ENCODE measurements at regions not wholly inside any gene's neighbourhood (a gene's known extent, or its start where the extent isn't known, plus 50 kb on each side); places are given as distances from the start of the nearest gene placed in this dataset.

DNA sequence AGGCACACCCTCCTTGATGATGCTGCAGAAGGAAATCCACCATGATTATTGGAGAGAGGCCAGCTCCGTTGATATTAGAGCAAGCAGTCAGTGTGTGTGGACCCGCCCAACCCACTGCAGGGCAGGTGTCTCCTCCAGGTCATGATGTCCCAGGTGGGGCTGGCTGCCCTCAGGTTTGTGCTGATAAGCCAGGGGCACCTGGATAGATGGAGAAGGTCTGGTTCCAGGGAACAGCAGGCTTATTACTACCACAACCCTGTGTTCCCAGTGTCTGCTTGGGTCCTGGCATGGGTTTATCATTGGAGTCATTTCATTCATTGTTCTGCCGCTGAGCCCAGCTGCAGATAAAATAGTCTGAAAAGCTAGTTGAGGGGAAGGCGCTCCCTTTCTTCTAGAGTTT, 181.1 kb upstream of the NECTIN1 start:
- FAIRE-seq (no peak), DNase-seq (peak; percentile 72 to 98)
- peaks cover 0 to 8% of the 10 kb centered on the region in 2 donors for H3K9me3 ChIP-seq (ENCODE audit: control insufficient read depth in 2 of 2, insufficient read depth in 1 of 2, low read depth in 1 of 2, low read length in 1 of 2)
- H3K36me3 ChIP-seq (ENCODE audit: control insufficient read depth in 3 of 3, insufficient read depth in 2 of 3, low read depth in 1 of 3, low read length in 3 of 3): no peaks in the 10 kb centered on the region
- H3K27me3 ChIP-seq (ENCODE audit: control insufficient read depth in 3 of 3, insufficient read depth in 3 of 3, low read length in 3 of 3): no peaks in the 10 kb centered on the region
- H3K27ac ChIP-seq (ENCODE audit: low read depth in 1 of 3, low read length in 2 of 3): peak overlapping the region; percentile 5 to 71 (median 32)
- peaks cover 0 to 60% (median 8%) of the 10 kb centered on the region in 3 donors for H3K4me1 ChIP-seq (ENCODE audit: control insufficient read depth in 3 of 3, insufficient read depth in 2 of 3, low read depth in 1 of 3, low read length in 2 of 3)
- H3K4me3 ChIP-seq (ENCODE audit: low read depth in 1 of 3, low read length in 3 of 3): no peak overlapping the region
- WGBS, 3 donors: 8 to 58% (median 30%) methylated on average over 4 of the region's 4 CpGs

DNA sequence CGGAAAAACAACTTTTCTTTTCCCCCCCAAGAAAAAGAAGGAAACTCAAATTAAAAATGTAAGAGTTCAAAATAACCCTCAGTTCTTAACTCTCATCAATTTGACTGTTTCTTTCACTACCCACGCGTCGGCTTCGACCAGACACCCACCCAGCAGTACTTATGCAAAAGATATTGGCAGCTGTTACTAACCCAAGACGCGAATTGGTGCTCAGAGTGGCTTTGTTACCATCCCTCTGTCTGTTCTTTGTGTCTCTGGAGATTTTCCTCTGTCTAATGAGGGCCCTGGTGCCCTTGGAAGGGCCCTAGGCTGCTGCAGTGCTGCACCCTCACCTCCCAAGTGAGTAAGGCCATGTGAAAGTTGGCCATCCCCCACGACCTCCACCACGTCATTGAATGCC, 180.5 kb upstream of the NECTIN1 start:
- H3K27me3 ChIP-seq (ENCODE audit: control insufficient read depth in 3 of 3, insufficient read depth in 3 of 3, low read length in 3 of 3): no peaks in the 10 kb centered on the region
- DNase-seq (no peak), FAIRE-seq (no peak)
- peaks cover 0 to 2% of the 10 kb centered on the region in 2 donors for H3K9me3 ChIP-seq (ENCODE audit: control insufficient read depth in 2 of 2, insufficient read depth in 1 of 2, low read depth in 1 of 2, low read length in 1 of 2)
- peak overlapping the region; percentile 32 to 93 (median 36) for H3K27ac ChIP-seq (ENCODE audit: low read depth in 1 of 3, low read length in 2 of 3)
- H3K4me3 ChIP-seq (ENCODE audit: low read depth in 1 of 3, low read length in 3 of 3): no peak overlapping the region
- peaks cover 0 to 66% (median 11%) of the 10 kb centered on the region in 3 donors for H3K4me1 ChIP-seq (ENCODE audit: control insufficient read depth in 3 of 3, insufficient read depth in 2 of 3, low read depth in 1 of 3, low read length in 2 of 3)
- 65 to 77% (median 65%) methylated on average over 9 of the region's 9 CpGs for WGBS, 3 donors
- H3K36me3 ChIP-seq (ENCODE audit: control insufficient read depth in 3 of 3, insufficient read depth in 2 of 3, low read depth in 1 of 3, low read length in 3 of 3): no peaks in the 10 kb centered on the region

DNA sequence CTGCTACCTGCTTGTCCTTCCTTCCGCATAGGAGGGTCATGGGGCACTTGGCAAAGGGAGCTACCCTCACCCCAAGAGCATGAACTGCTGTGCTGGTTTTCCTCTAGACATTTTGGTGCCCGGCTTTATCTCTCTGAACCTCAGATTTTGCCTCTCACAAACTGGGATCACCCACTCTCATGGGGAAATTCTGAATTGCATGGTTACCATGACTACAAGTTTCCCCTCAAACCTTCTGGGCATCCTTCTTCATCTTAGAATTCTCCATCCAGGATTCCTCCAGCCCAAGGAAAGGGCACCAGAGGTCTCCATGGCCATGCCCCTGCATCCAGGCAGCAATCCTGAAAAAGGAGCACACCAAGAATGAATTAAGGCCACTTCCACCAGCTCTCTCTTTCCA, 180.1 kb upstream of the NECTIN1 start:
- 10 to 33% (median 25%) methylated on average over 2 of the region's 2 CpGs for WGBS, 3 donors
- FAIRE-seq (no peak), DNase-seq (no peak)
- peaks cover 0 to 70% (median 13%) of the 10 kb centered on the region in 3 donors for H3K4me1 ChIP-seq (ENCODE audit: control insufficient read depth in 3 of 3, insufficient read depth in 2 of 3, low read depth in 1 of 3, low read length in 2 of 3)
- H3K27me3 ChIP-seq (ENCODE audit: control insufficient read depth in 3 of 3, insufficient read depth in 3 of 3, low read length in 3 of 3): no peaks in the 10 kb centered on the region
- H3K4me3 ChIP-seq (ENCODE audit: low read depth in 1 of 3, low read length in 3 of 3): no peak overlapping the region
- H3K9me3 ChIP-seq (ENCODE audit: control insufficient read depth in 2 of 2, insufficient read depth in 1 of 2, low read depth in 1 of 2, low read length in 1 of 2): no peaks in the 10 kb centered on the region
- peak overlapping the region in 2 of 3 donors; percentile 78 to 93 for H3K27ac ChIP-seq (ENCODE audit: low read depth in 1 of 3, low read length in 2 of 3)
- no peaks in the 10 kb centered on the region for H3K36me3 ChIP-seq (ENCODE audit: control insufficient read depth in 3 of 3, insufficient read depth in 2 of 3, low read depth in 1 of 3, low read length in 3 of 3)

DNA sequence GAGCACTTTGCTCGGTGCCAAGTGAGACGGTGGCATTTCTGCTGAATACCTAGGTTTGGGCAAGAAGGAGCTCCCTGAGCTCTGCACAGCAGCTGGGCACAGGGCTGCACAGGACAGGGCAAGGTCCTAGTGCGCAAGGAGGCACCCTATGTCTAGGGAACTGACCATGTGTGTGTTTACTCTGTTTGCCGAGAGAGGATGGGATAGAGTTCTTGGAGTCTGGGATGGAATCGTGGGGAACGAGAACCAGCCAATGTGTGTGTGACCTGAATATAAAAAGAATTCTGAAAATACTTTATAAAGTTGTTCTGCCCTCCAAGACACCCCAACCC, 179.5 kb upstream of the NECTIN1 start:
- Histone ChIP-seq H3K9me3 (ENCODE audit: control insufficient read depth in 2 of 2, insufficient read depth in 1 of 2, low read depth in 1 of 2, low read length in 1 of 2) (no peaks in the 10 kb centered on the region), H3K27ac (ENCODE audit: low read depth in 1 of 3, low read length in 2 of 3) (peak overlapping the region; percentile 52 to 93 (median 78)), H3K4me1 (ENCODE audit: control insufficient read depth in 3 of 3, insufficient read depth in 2 of 3, low read depth in 1 of 3, low read length in 2 of 3) (peaks cover 0 to 75% (median 17%) of the 10 kb centered on the region in 3 donors), H3K27me3 (ENCODE audit: control insufficient read depth in 3 of 3, insufficient read depth in 3 of 3, low read length in 3 of 3) (no peaks in the 10 kb centered on the region), H3K4me3 (ENCODE audit: low read depth in 1 of 3, low read length in 3 of 3) (no peak overlapping the region), H3K36me3 (ENCODE audit: control insufficient read depth in 3 of 3, insufficient read depth in 2 of 3, low read depth in 1 of 3, low read length in 3 of 3) (no peaks in the 10 kb centered on the region)
- WGBS, 3 donors: 21 to 54% (median 36%) methylated on average over 6 of the region's 6 CpGs
- DNase-seq (peak in 1 of 2 donors; percentile 42), FAIRE-seq (no peak)

DNA sequence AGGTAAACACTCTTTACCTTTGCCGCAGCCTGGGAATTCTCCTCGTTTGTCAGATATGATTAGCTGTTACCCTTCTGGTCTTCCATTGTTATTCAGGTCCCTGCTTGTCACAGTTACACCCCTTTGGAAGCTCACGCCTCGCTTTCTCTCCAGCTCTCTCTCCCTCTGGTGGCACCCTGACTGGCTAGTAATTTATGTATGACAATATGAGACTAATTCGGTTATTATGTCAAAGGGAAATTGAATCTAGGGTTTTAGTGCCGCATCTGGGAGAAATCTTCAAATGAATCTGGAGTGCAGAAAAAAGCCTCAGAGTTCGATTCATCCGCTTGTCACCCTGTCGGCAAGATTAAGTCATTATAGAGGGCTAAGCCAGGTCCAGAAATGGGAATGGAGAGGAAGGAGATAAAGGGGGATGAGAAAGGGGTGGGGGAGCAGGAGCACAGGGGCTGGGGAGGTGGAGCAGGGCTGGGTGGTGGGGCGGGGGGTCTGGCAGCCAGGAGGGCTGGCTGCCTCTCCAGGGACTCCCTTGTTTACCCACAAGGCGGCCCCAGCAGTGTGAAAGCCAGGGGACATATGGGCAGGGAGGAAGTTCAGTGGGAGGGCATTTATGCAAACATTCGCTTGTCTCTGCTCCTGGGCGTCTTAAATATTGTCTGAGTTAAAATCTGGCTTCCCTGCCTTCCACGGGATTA, 179.0 kb upstream of the NECTIN1 start:
- no peaks in the 10 kb centered on the region for H3K36me3 ChIP-seq (ENCODE audit: control insufficient read depth in 3 of 3, insufficient read depth in 2 of 3, low read depth in 1 of 3, low read length in 3 of 3)
- peak overlapping the region; percentile 74 to 93 (median 78) for H3K27ac ChIP-seq (ENCODE audit: low read depth in 1 of 3, low read length in 2 of 3)
- no peak for FAIRE-seq
- 8 to 32% (median 21%) methylated on average over 12 to 14 of the region's 14 CpGs for whole genome bisulfite sequencing, 3 donors
- no peaks in the 10 kb centered on the region for H3K27me3 ChIP-seq (ENCODE audit: control insufficient read depth in 3 of 3, insufficient read depth in 3 of 3, low read length in 3 of 3)
- no peak overlapping the region for H3K4me3 ChIP-seq (ENCODE audit: low read depth in 1 of 3, low read length in 3 of 3)
- no peaks in the 10 kb centered on the region for H3K9me3 ChIP-seq (ENCODE audit: control insufficient read depth in 2 of 2, insufficient read depth in 1 of 2, low read depth in 1 of 2, low read length in 1 of 2)
- DNase-seq: peak; percentile 44 to 59
- peaks cover 0 to 80% (median 20%) of the 10 kb centered on the region in 3 donors for H3K4me1 ChIP-seq (ENCODE audit: control insufficient read depth in 3 of 3, insufficient read depth in 2 of 3, low read depth in 1 of 3, low read length in 2 of 3)

DNA sequence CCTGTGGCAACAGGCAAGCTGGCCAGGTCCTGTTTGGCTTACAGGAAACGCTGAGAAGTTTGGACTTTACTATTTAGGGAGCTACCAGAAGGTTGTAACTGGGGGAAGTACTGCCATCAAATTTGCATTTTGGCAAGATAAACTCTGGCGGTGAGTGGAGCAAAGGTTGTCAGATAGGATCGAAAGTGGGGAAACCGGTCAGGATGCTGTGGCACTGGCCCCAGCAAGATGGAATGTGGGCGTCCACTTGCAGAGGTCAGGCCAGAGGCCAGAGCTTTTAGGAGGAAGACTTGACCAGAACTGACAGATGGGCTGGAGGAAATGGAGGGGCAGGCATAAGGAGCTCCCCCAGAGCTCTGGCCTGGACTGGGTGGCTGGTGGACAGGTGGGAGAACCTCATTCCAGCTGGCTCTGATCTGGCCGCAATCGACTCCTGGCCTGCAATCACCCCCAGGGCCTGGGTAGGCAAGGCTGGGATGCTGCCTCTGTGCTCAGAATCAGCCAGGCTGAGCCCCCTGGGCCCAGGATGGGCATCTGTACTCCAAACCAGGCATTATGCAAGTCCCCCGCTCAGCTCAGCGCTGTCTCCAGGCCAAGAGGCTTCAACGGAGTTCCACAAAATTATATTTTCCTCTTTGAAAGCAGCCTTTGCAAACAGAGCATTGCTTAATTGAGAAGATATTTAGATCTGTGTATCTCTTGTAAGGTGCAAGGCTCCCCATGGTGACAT, 178.3 kb upstream of the NECTIN1 start:
- H3K27me3 ChIP-seq (ENCODE audit: control insufficient read depth in 3 of 3, insufficient read depth in 3 of 3, low read length in 3 of 3): no peaks in the 10 kb centered on the region
- DNase-seq (peak; percentile 89 to 97), FAIRE-seq (no peak)
- H3K9me3 ChIP-seq (ENCODE audit: control insufficient read depth in 2 of 2, insufficient read depth in 1 of 2, low read depth in 1 of 2, low read length in 1 of 2): no peaks in the 10 kb centered on the region
- no peaks in the 10 kb centered on the region for H3K36me3 ChIP-seq (ENCODE audit: control insufficient read depth in 3 of 3, insufficient read depth in 2 of 3, low read depth in 1 of 3, low read length in 3 of 3)
- peak overlapping the region; percentile 74 to 93 (median 78) for H3K27ac ChIP-seq (ENCODE audit: low read depth in 1 of 3, low read length in 2 of 3)
- H3K4me1 ChIP-seq (ENCODE audit: control insufficient read depth in 3 of 3, insufficient read depth in 2 of 3, low read depth in 1 of 3, low read length in 2 of 3): peaks cover 0 to 85% (median 20%) of the 10 kb centered on the region in 3 donors
- 18 to 60% (median 26%) methylated on average over 10 of the region's 10 CpGs for WGBS, 3 donors
- H3K4me3 ChIP-seq (ENCODE audit: low read depth in 1 of 3, low read length in 3 of 3): peak overlapping the region in 2 of 3 donors; percentile 4 to 8

DNA sequence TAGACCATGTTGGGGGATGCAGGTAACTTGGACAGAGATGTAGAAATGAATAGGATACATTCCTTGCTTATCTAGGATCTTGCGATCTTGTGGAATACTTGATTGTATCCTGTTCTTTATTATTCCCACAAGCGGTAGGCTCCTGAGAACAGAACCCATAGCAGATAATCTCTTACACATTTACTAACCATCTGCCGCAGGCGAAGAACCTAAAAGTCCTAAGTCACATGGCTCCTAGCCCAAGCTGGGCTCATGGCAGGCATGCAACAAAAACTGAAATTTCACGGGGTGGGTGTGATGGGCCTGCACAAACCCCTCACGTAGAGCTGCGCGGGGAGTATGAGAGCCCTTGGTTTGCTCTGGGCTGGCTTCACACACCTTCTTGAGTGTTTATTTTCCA, 177.4 kb upstream of the NECTIN1 start:
- DNase-seq (peak in 1 of 2 donors; percentile 32), FAIRE-seq (no peak)
- Histone ChIP-seq H3K9me3 (ENCODE audit: control insufficient read depth in 2 of 2, insufficient read depth in 1 of 2, low read depth in 1 of 2, low read length in 1 of 2) (no peaks in the 10 kb centered on the region), H3K4me1 (ENCODE audit: control insufficient read depth in 3 of 3, insufficient read depth in 2 of 3, low read depth in 1 of 3, low read length in 2 of 3) (peaks cover 0 to 93% (median 20%) of the 10 kb centered on the region in 3 donors), H3K27me3 (ENCODE audit: control insufficient read depth in 3 of 3, insufficient read depth in 3 of 3, low read length in 3 of 3) (no peaks in the 10 kb centered on the region), H3K27ac (ENCODE audit: low read depth in 1 of 3, low read length in 2 of 3) (peak overlapping the region; percentile 67 to 93 (median 78)), H3K4me3 (ENCODE audit: low read depth in 1 of 3, low read length in 3 of 3) (peak overlapping the region in 1 of 3 donors; percentile 8), H3K36me3 (ENCODE audit: control insufficient read depth in 3 of 3, insufficient read depth in 2 of 3, low read depth in 1 of 3, low read length in 3 of 3) (no peaks in the 10 kb centered on the region)
- 18 to 59% (median 36%) methylated on average over 8 of the region's 8 CpGs for WGBS, 3 donors

DNA sequence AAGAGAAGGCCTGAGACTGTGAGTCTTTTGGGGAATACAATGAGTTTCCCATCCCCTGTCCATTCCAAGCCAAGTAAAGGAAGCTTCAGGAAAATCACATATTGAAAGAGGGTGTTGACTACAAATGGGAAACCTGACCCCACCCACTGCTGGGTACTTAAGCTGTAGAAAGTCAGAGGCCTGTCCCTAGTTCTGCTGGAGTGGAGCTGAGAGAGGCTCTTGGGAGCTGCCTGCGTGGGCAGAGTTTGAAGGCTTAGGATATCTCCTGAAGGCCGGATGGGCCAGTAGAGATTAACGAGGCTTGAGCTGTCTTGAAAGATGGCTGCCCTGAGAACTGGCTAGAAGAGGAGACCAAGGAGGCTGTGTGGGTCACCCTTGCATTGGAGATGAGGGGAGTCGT, 176.2 kb upstream of the NECTIN1 start:
- Histone ChIP-seq H3K9me3 (ENCODE audit: control insufficient read depth in 2 of 2, insufficient read depth in 1 of 2, low read depth in 1 of 2, low read length in 1 of 2) (no peaks in the 10 kb centered on the region), H3K27ac (ENCODE audit: low read depth in 1 of 3, low read length in 2 of 3) (peak overlapping the region; percentile 62 to 77 (median 74)), H3K4me1 (ENCODE audit: control insufficient read depth in 3 of 3, insufficient read depth in 2 of 3, low read depth in 1 of 3, low read length in 2 of 3) (peaks cover 0 to 83% (median 17%) of the 10 kb centered on the region in 3 donors), H3K36me3 (ENCODE audit: control insufficient read depth in 3 of 3, insufficient read depth in 2 of 3, low read depth in 1 of 3, low read length in 3 of 3) (no peaks in the 10 kb centered on the region), H3K4me3 (ENCODE audit: low read depth in 1 of 3, low read length in 3 of 3) (peak overlapping the region in 1 of 3 donors; percentile 17), H3K27me3 (ENCODE audit: control insufficient read depth in 3 of 3, insufficient read depth in 3 of 3, low read length in 3 of 3) (no peaks in the 10 kb centered on the region)
- FAIRE-seq (no peak), DNase-seq (peak; percentile 26 to 70)
- WGBS, 3 donors: 55 to 72% (median 63%) methylated on average over 4 of the region's 4 CpGs
